GM12865 (cell line): ENCODE measurements at regions not wholly inside any gene's neighbourhood (a gene's known extent, or its start where the extent isn't known, plus 50 kb on each side); places are given as distances from the start of the nearest gene placed in this dataset.

ENCODE experiments used
- DNase-seq: peaks from one replicate; pipeline ENCODE4 v3.0.0; 2010; ENCODE audit warnings: low read depth
- H3K4me3 ChIP-seq: 2 replicates; pipeline ENCODE4 v1.5.1; 2011; ENCODE audit warnings: mild to moderate bottlenecking, low read depth, low read length, control low read depth
- CTCF ChIP-seq: IDR thresholded peaks from 2 replicates; pipeline ENCODE4 v1.5.1; 2011; ENCODE audit warnings: low read length, control low read depth, low read depth, inconsistent platforms; ENCODE audit not compliant: insufficient read depth; ENCODE audit errors: missing control alignments

- no peak for DNase-seq
- no peak overlapping the region for H3K4me3 ChIP-seq
- no peak for TF ChIP-seq CTCF
These were observed 726.4 kb downstream of the ZNF385D start for GRCh38 chr3:21024563-21024962.

GRCh38 chr3:21020681-21021080 lies 730.3 kb downstream of the ZNF385D start:
- TF ChIP-seq CTCF = no peak
- no peak for DNase-seq
- H3K4me3 ChIP-seq = no peak overlapping the region

- H3K4me3 ChIP-seq = no peak overlapping the region
- TF ChIP-seq CTCF = no peak
- no peak for DNase-seq
These were observed 731.0 kb downstream of the ZNF385D start for GRCh38 chr3:21020043-21020442.

GRCh38 chr3:21017115-21017852 lies 733.7 kb downstream of the ZNF385D start:
- DNase-seq = peak; percentile 8
- no peak overlapping the region for H3K4me3 ChIP-seq
- peak; percentile 37 for TF ChIP-seq CTCF

- no peak for DNase-seq
- no peak for TF ChIP-seq CTCF
- H3K4me3 ChIP-seq = no peak overlapping the region
These were observed 737.4 kb downstream of the ZNF385D start for GRCh38 chr3:21013566-21013965.

- DNase-seq = no peak
- H3K4me3 ChIP-seq = no peak overlapping the region
These were observed 751.3 kb downstream of the ZNF385D start for GRCh38 chr3:20999661-21000060.

More at GRCh38 chr3:20999661-21000060, 751.3 kb downstream of the ZNF385D start:
- no peak for TF ChIP-seq CTCF
